D341Med (cell line): ENCODE measurements at regions not wholly inside any gene's neighbourhood (a gene's known extent, or its start where the extent isn't known, plus 50 kb on each side); places are given as distances from the start of the nearest gene placed in this dataset.

Source experiments
- DNase-seq: peaks from one replicate; pipeline ENCODE4 v3.0.0; 2012; ENCODE audit warnings: low spot score

DNA sequence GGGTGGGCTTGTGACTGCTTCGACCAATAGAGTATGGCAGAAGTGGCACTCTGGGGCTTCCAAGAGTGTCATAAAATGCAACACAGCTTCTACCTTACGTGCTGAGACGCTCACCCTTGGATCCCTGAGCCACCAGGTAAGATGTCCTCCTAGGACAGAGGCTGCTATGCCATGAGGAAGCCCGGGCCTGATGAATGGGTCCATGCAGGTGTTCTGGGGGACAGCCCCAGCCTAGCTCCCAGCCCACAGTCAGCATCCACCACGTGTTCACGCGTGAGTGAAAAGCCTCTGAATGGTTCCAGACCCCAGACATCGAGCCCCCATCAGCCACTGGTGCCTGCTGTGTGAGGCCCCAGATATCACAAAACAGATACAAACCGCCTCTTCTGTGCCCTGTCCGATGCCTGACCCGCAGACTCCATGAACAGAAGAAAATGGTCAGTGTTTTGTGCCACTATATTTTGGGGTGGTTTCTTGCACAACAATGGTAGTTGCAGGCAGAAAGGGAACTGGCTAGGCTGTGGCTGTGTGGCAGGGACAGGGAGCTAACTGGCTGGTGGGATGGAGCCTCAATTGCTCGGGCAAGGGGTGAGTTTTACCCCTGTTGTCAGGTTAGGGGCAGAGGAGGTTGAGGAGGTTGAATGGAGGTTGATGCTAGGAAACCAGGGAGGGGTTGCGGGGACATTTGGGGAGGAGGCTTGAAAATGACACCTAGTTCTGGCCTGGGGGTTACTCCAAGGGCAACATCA, 92.2 kb downstream of the LINGO1 start:
- DNase-seq, result no peak

DNA sequence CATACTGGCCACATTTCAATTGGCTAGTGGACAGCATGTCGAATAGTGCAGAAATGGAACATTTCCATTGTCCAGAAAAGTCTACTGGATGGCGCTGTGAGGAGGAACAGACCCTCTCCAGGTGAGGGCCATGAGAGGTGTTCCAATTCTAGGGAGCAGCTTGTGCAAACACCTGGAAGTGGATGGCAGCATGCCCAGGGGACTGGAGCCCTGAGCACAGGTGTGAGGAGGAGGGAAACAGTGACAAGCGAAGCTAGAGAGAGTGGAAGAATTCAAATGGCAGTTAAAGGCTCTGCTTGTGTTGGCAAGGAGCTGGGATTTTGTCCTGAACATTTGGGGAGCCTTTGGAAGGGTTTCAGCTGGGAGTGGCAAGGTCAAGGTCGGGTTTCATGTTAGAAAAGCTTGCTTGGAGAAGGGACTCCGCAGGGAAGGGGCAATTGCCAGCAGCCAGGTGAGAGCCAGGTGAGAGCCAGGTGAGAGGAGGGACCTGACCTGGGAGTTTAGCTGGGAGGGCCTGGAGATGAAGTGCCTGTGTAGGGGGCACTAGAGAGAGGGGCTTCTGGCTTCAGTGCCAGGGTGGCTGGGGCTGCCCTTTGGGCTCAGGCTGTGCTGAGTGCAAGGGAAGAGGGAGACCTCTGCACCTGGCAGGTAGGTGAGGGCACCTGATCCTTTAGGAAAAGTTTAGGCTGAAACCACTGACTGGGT, 93.8 kb downstream of the LINGO1 start:
- no peak for DNase-seq

DNA sequence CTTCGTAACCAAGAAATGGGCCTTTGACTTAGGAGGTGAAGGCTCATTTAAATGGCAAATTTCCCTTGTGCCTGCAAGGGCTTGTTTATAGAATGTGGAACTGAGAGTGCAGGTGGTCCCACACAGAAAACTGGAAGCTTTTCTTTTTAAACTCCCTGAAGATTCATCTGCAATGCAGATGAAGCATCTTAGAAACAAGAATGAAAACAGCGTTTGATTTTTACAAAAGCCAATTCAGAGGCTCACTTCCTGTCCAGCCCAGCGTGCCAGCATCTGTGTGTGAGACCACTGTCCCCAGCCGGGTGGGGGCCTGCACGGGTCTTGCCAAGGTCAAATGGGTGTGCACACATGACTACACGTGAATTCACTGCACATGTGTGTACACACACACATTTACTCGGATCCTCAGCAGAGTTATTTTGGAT, 94.7 kb downstream of the LINGO1 start:
- no peak for DNase-seq

DNA sequence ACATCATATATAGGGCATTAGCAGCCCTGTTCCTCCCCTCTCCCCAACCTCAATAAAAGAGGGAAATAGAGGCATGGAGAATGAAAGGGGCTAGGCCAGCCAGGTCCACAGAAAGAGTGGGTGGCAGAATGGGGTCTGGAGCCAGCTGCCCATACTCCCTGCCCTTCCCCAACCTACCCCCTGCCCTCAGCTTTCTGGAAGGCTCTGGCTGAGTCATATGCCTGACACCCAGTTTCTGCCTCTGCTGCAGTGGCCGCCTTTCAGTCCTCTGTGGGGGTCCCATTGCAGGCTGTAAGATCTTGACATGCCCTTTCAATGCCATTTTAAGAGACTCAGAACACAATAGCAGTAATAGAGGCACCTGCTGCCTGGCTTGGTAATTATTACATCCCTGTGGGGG, 95.7 kb downstream of the LINGO1 start:
- DNase-seq, result no peak

DNA sequence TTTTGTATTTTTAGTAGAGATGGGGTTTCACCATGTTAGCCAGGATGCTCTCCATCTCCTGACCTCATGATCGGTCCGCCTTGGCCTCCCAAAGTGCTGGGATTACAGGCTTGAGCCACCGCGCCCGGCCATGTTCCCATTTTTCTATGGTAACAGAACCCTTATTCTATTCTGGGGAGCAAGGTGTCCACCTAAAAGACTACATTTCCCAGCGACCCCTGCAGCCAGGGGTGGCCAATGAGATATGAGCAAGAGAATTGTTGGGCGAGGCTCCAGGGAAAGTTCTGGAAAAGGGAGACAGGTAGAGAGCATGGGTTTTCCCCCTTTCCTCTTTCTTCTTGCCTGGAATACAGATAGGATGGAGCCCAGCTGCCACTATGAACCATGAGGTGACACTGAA, 96.9 kb downstream of the LINGO1 start:
- DNase-seq, result no peak
